T-cell (primary cell): ENCODE measurements at regions not wholly inside any gene's neighbourhood (a gene's known extent, or its start where the extent isn't known, plus 50 kb on each side); places are given as distances from the start of the nearest gene placed in this dataset.

Experiments
- ATAC-seq, 4 experiments: fragments of 200-7000 bp in 3 of 4; fragments of 150-1000 bp in 1 of 4; cut with Tn5 transposase; replicated peaks in 1 of 4; 1 replicate in 3 of 4; 2 replicates in 1 of 4; pipeline ENCODE4 v1.10.0; 2021; ENCODE audit warnings: moderate library complexity in 3 of 4, mild to moderate bottlenecking in 2 of 4, moderate number of reproducible peaks in 1 of 4
- CTCF ChIA-PET, 2 donors: fragments of 300-600 bp; sonication (Branson Sonifier 250); formaldehyde crosslinking; loops; one replicate each; lab custom pipeline; 2022; ENCODE audit warnings: antibody characterized with exemption in 2 of 2; lab: Charles Lee
- POLR2A ChIA-PET, 2 donors: fragments of 300-600 bp; sonication (Branson Sonifier 250); formaldehyde crosslinking; loops; one replicate each; lab custom pipeline; 2022; ENCODE audit warnings: antibody characterized with exemption in 2 of 2; lab: Charles Lee
- DNase-seq, 35 experiments: peaks; one replicate each; pipeline versions ENCODE4 v3.0.0 to v3.0.0-alpha.2; 2013 to 2023
- H3K27ac ChIP-seq: one replicate; pipeline ENCODE4 v1.5.1; 2013; ENCODE audit warnings: low read length
- H3K27me3 ChIP-seq, 2 experiments: replicated peaks in 1 of 2; 1 replicate in 1 of 2; 2 replicates in 1 of 2; pipeline versions ENCODE4 v1.6.1 to v1.7.0; 2013; ENCODE audit warnings: low read length in 1 of 2, mixed read lengths in 1 of 2; ENCODE audit not compliant: control insufficient read depth in 2 of 2, insufficient read depth in 2 of 2; ENCODE audit errors: extremely low read depth in 1 of 2
- H3K36me3 ChIP-seq, 2 donors: 1 replicate in 1 of 2; 2 replicates in 1 of 2; pipeline versions ENCODE4 v1.6.1 to v1.7.0; 2013; ENCODE audit warnings: low read length in 1 of 2; ENCODE audit not compliant: control insufficient read depth in 2 of 2, insufficient read depth in 1 of 2; ENCODE audit errors: extremely low read depth in 1 of 2
- H3K4me1 ChIP-seq, 2 experiments: 1 replicate in 1 of 2; 2 replicates in 1 of 2; pipeline versions ENCODE4 v1.6.1 to v1.7.0; 2013; ENCODE audit warnings: low read length in 2 of 2, mixed read lengths in 1 of 2; ENCODE audit not compliant: insufficient read depth in 2 of 2, control insufficient read depth in 1 of 2; ENCODE audit errors: extremely low read depth in 1 of 2
- H3K4me3 ChIP-seq, 2 donors: 1 replicate in 1 of 2; 2 replicates in 1 of 2; pipeline versions ENCODE4 v1.5.1 to v1.7.0; 2013; ENCODE audit warnings: mild to moderate bottlenecking in 2 of 2, low read length in 1 of 2, moderate library complexity in 1 of 2; ENCODE audit not compliant: control insufficient read depth in 1 of 2; ENCODE audit errors: extremely low read depth in 1 of 2
- H3K9me3 ChIP-seq: 2 replicates; pipeline ENCODE4 v1.7.0; 2013
- H3K27ac Mint-ChIP-seq, 2 donors: one replicate each; pipeline ENCODE4 v1.8.0; 2020 to 2021; ENCODE audit warnings: mild to moderate bottlenecking in 2 of 2, mixed read lengths in 2 of 2
- H3K27me3 Mint-ChIP-seq, 2 donors: one replicate each; pipeline ENCODE4 v1.8.0; 2021 to 2022; ENCODE audit warnings: mixed read lengths in 2 of 2
- H3K36me3 Mint-ChIP-seq: one replicate; pipeline ENCODE4 v1.8.0; 2021; ENCODE audit warnings: mixed read lengths
- H3K4me1 Mint-ChIP-seq, 3 donors: one replicate each; pipeline ENCODE4 v1.8.0; 2020 to 2022; ENCODE audit warnings: mixed read lengths in 3 of 3, mild to moderate bottlenecking in 1 of 3
- H3K4me3 Mint-ChIP-seq, 3 donors: one replicate each; pipeline ENCODE4 v1.8.0; 2020 to 2022; ENCODE audit warnings: mild to moderate bottlenecking in 3 of 3, mixed read lengths in 3 of 3, moderate library complexity in 3 of 3
- H3K9me3 Mint-ChIP-seq, 3 donors: one replicate each; pipeline ENCODE4 v1.8.0; 2020 to 2022; ENCODE audit warnings: mixed read lengths in 3 of 3
- WGBS: methylation state at CpG from one replicate; pipeline ENCODE4 v1.1.5; 2013; ENCODE audit warnings: missing lambda C conversion rate; ENCODE audit not compliant: insufficient coverage; 5-methylcytosine and 5-hydroxymethylcytosine counted together

DNA sequence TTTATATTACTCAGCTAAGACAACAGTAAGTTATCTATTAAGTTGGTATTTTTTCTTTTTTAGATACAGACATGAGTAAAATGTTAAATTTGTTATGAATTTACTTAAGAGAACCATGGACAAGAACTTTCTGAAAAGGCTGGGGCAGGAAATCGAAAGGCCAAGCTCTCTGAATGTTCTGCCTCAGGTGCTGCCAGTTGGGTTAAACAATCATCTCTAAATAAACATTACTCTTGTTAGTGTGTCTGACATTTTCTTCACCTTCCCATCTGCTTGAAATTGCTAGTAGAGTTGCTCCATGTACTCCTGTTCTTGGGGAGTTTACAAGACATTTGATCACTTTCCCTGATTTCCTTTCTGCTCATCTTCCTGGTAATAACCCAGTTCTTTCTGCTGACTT lies 87.5 kb downstream of the ANKRD7 start:
- no peak overlapping the region for H3K4me3 ChIP-seq
- no peaks in the 10 kb centered on the region for H3K27me3 ChIP-seq
- Mint-ChIP-seq H3K9me3 (peaks cover 13 to 25% (median 19%) of the 10 kb centered on the region in 3 donors), H3K36me3 (no peaks in the 10 kb centered on the region), H3K4me3 (no peak overlapping the region), H3K4me1 (no peaks in the 10 kb centered on the region), H3K27me3 (peaks cover 3 to 7% of the 10 kb centered on the region in 2 donors), H3K27ac (no peak overlapping the region)
- H3K27ac ChIP-seq, result no peak overlapping the region
- H3K4me1 ChIP-seq, result no peaks in the 10 kb centered on the region
- DNase-seq, result no peak
- ChIA-PET POLR2A (no interaction called here), CTCF (no interaction called here)
- no peaks in the 10 kb centered on the region for H3K36me3 ChIP-seq
- no peak for ATAC-seq
- no CpG with 5 or more reads among the region's 1 CpG for WGBS
- H3K9me3 ChIP-seq, result no peaks in the 10 kb centered on the region

GRCh38 chr7:118312966-118313365 lies 88.5 kb downstream of the ANKRD7 start:
- POLR2A ChIA-PET, result no interaction called here
- ATAC-seq (no peak), DNase-seq (no peak)
- Histone ChIP-seq H3K4me1 (no peaks in the 10 kb centered on the region), H3K27me3 (no peaks in the 10 kb centered on the region), H3K27ac (no peak overlapping the region), H3K4me3 (no peak overlapping the region), H3K36me3 (no peaks in the 10 kb centered on the region), H3K9me3 (no peaks in the 10 kb centered on the region)
- 100% methylated on average over 1 of the region's 1 CpG for WGBS
- Mint-ChIP-seq H3K27ac (no peak overlapping the region), H3K4me3 (no peak overlapping the region), H3K27me3 (peaks cover 3 to 5% of the 10 kb centered on the region in 2 donors), H3K9me3 (peaks cover 13 to 25% (median 19%) of the 10 kb centered on the region in 3 donors), H3K36me3 (no peaks in the 10 kb centered on the region), H3K4me1 (no peaks in the 10 kb centered on the region)
- CTCF ChIA-PET, result no interaction called here

- 100% methylated on average over 2 of the region's 4 CpGs for WGBS
- no peak overlapping the region for H3K4me3 ChIP-seq
- DNase-seq (no peak), ATAC-seq (no peak)
- no peak overlapping the region for H3K27ac Mint-ChIP-seq
- ChIA-PET CTCF (no interaction called here), POLR2A (no interaction called here)
- H3K27me3 ChIP-seq, result peaks cover 2 to 4% of the 10 kb centered on the region in 2 experiments
- no peaks in the 10 kb centered on the region for H3K4me1 ChIP-seq
- H3K36me3 Mint-ChIP-seq, result no peaks in the 10 kb centered on the region
- peaks cover 3 to 9% of the 10 kb centered on the region in 2 donors for H3K27me3 Mint-ChIP-seq
- no peaks in the 10 kb centered on the region for H3K36me3 ChIP-seq
- no peak overlapping the region for H3K27ac ChIP-seq
- no peaks in the 10 kb centered on the region for H3K4me1 Mint-ChIP-seq
- peaks cover 0 to 4% (median 0%) of the 10 kb centered on the region in 3 donors for H3K9me3 Mint-ChIP-seq
- no peaks in the 10 kb centered on the region for H3K9me3 ChIP-seq
- H3K4me3 Mint-ChIP-seq, result no peak overlapping the region
Measured at GRCh38 chr7:118324790-118325449, 100.4 kb downstream of the ANKRD7 start.

- Mint-ChIP-seq H3K27ac (no peak overlapping the region), H3K27me3 (peaks cover 2 to 13% of the 10 kb centered on the region in 2 donors), H3K4me3 (no peak overlapping the region), H3K4me1 (no peaks in the 10 kb centered on the region), H3K9me3 (peaks cover 0 to 3% (median 0%) of the 10 kb centered on the region in 3 donors), H3K36me3 (no peaks in the 10 kb centered on the region)
- Histone ChIP-seq H3K36me3 (no peaks in the 10 kb centered on the region), H3K4me3 (no peak overlapping the region), H3K9me3 (no peaks in the 10 kb centered on the region), H3K27ac (no peak overlapping the region), H3K27me3 (peaks cover 2 to 4% of the 10 kb centered on the region in 2 experiments), H3K4me1 (no peaks in the 10 kb centered on the region)
- CTCF ChIA-PET, result no interaction called here
- no peak for DNase-seq
- ATAC-seq, result no peak
- POLR2A ChIA-PET, result no interaction called here
Measured at GRCh38 chr7:118325450-118325808, 100.9 kb downstream of the ANKRD7 start.

GRCh38 chr7:118327174-118327573 lies 102.7 kb downstream of the ANKRD7 start:
- no peaks in the 10 kb centered on the region for H3K36me3 ChIP-seq
- Mint-ChIP-seq H3K36me3 (no peaks in the 10 kb centered on the region), H3K4me3 (no peak overlapping the region), H3K9me3 (no peaks in the 10 kb centered on the region), H3K4me1 (no peaks in the 10 kb centered on the region), H3K27me3 (peaks cover 1 to 13% of the 10 kb centered on the region in 2 donors), H3K27ac (no peak overlapping the region)
- no peak overlapping the region for H3K4me3 ChIP-seq
- no CpG with 5 or more reads among the region's 2 CpGs for WGBS
- H3K27me3 ChIP-seq, result peaks cover 0 to 4% of the 10 kb centered on the region in 2 experiments
- no peaks in the 10 kb centered on the region for H3K4me1 ChIP-seq
- H3K27ac ChIP-seq, result no peak overlapping the region
- no peaks in the 10 kb centered on the region for H3K9me3 ChIP-seq
- ChIA-PET POLR2A (no interaction called here), CTCF (no interaction called here)
- no peak for ATAC-seq
- no peak for DNase-seq

DNA sequence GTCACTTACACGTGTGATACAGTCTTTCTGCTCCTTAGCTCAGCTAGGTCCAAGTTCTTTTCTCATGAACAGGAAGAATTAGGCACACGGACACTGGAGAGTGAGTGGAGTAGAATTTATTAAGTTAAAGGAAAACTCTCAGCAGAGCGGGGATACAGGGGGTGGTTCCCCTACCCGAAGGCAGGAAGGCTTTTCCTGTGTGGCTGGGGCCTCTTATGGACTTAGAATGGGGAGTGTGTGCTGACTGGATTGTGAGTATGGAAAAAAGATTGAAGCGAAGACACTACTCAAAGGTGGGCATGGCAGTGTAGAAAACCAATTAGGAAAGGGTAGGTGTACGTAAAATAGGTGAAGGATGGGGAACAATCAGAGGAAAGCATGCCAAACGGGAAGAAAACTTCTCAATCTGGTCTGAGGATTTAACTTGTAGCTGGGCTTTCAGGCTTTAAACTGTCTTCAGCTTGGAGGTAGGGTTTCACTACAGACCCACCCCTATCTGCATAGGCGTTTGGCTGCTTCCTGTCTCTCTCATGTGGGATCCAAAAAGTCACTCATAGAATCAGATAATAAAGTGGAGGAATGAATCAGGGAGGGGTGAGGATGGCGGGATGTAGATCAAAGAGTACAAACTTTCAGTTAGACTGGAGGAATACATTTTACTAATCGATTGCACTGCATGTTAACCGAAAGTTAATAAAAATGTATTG lies 104.2 kb downstream of the ANKRD7 start:
- Mint-ChIP-seq H3K9me3 (no peaks in the 10 kb centered on the region), H3K27me3 (peaks cover 1 to 13% of the 10 kb centered on the region in 2 donors), H3K4me1 (no peaks in the 10 kb centered on the region), H3K27ac (no peak overlapping the region), H3K4me3 (no peak overlapping the region), H3K36me3 (no peaks in the 10 kb centered on the region)
- ChIA-PET POLR2A (no interaction called here), CTCF (no interaction called here)
- H3K9me3 ChIP-seq, result no peaks in the 10 kb centered on the region
- H3K4me3 ChIP-seq, result no peak overlapping the region
- ATAC-seq, result no peak
- no peak for DNase-seq
- H3K4me1 ChIP-seq, result no peaks in the 10 kb centered on the region
- peaks cover 0 to 4% of the 10 kb centered on the region in 2 experiments for H3K27me3 ChIP-seq
- no peak overlapping the region for H3K27ac ChIP-seq
- no peaks in the 10 kb centered on the region for H3K36me3 ChIP-seq
- 91% methylated on average over 4 of the region's 11 CpGs for WGBS
